ENCODE measurements at regions not wholly inside any gene's neighbourhood (a gene's known extent, or its start where the extent isn't known, plus 50 kb on each side); places are given as distances from the start of the nearest gene placed in this dataset.

- WGBS (ENCODE audit: insufficient coverage, low coverage, low lambda C conversion rate, missing lambda C conversion rate): 63% methylated on average over 5 of the region's 7 CpGs
- ATAC-seq (no peak), DNase-seq (no peak)
- intact Hi-C loops (cut with DNase I): no loop called here
- Histone ChIP-seq H3K4me3 (no peak overlapping the region), H3K36me3 (no peaks in the 10 kb centered on the region), H3K4me1 (no peaks in the 10 kb centered on the region), H3K27ac (no peak overlapping the region), H3K27me3 (no peaks in the 10 kb centered on the region), H3K9me3 (no peaks in the 10 kb centered on the region)
- TF ChIP-seq POLR2A (IDR thresholded peaks at IDR 0.05) (no peak), CTCF (IDR thresholded peaks at IDR 0.05) (no peak)
These were observed 173.3 kb upstream of the MGAT5 start for GRCh38 chr2:134080386-134081089.

GRCh38 chr2:134081238-134081938 lies 172.5 kb upstream of the MGAT5 start:
- DNase-seq: no peak
- Histone ChIP-seq H3K4me1 (no peaks in the 10 kb centered on the region), H3K27ac (no peak overlapping the region), H3K9me3 (no peaks in the 10 kb centered on the region), H3K27me3 (no peaks in the 10 kb centered on the region), H3K4me3 (no peak overlapping the region), H3K36me3 (no peaks in the 10 kb centered on the region)
- no peak for ATAC-seq
- TF ChIP-seq CTCF (IDR thresholded peaks at IDR 0.05) (no peak), POLR2A (IDR thresholded peaks at IDR 0.05) (no peak)
- WGBS (ENCODE audit: insufficient coverage, low coverage, low lambda C conversion rate, missing lambda C conversion rate): 76% methylated on average over 6 of the region's 8 CpGs
- intact Hi-C loops (cut with DNase I): no loop called here

GRCh38 chr2:134083548-134083947 lies 170.3 kb upstream of the MGAT5 start:
- no peak for TF ChIP-seq CTCF (IDR thresholded peaks at IDR 0.05)
- no peak for TF ChIP-seq POLR2A (IDR thresholded peaks at IDR 0.05)
- DNase-seq (no peak), ATAC-seq (no peak)
- Histone ChIP-seq H3K4me3 (no peak overlapping the region), H3K27me3 (no peaks in the 10 kb centered on the region), H3K36me3 (no peaks in the 10 kb centered on the region), H3K4me1 (no peaks in the 10 kb centered on the region), H3K9me3 (no peaks in the 10 kb centered on the region), H3K27ac (no peak overlapping the region)
- WGBS (ENCODE audit: insufficient coverage, low coverage, low lambda C conversion rate, missing lambda C conversion rate): 90% methylated on average over 4 of the region's 5 CpGs
- intact Hi-C loops (cut with DNase I): no loop called here

GRCh38 chr2:134086594-134087219 lies 167.2 kb upstream of the MGAT5 start:
- DNase-seq: no peak
- 61% methylated on average over 6 of the region's 9 CpGs for WGBS (ENCODE audit: insufficient coverage, low coverage, low lambda C conversion rate, missing lambda C conversion rate)
- TF ChIP-seq CTCF (IDR thresholded peaks at IDR 0.05) (no peak), POLR2A (IDR thresholded peaks at IDR 0.05) (no peak)
- H3K27me3 ChIP-seq: no peaks in the 10 kb centered on the region
- H3K27ac ChIP-seq: no peak overlapping the region
- H3K36me3 ChIP-seq: no peaks in the 10 kb centered on the region
- H3K4me1 ChIP-seq: no peaks in the 10 kb centered on the region
- no peak for ATAC-seq
- intact Hi-C loops (cut with DNase I): no loop called here
- H3K9me3 ChIP-seq: no peaks in the 10 kb centered on the region
- no peak overlapping the region for H3K4me3 ChIP-seq

All from right lobe of liver (tissue), 6 donors.